SK-N-SH (cell line): ENCODE measurements at regions not wholly inside any gene's neighbourhood (a gene's known extent, or its start where the extent isn't known, plus 50 kb on each side); places are given as distances from the start of the nearest gene placed in this dataset.
A peak's percentile ranks its signal among the peaks of the same experiment; 100 is the strongest.

Source experiments
- CTCF ChIA-PET: fragments of 300-600, 350-600 bp; formaldehyde crosslinking; extraction: SDS; loops from one replicate; lab custom pipeline; 2021; lab: Yijun Ruan, JAX
- POLR2A ChIA-PET: fragments of 350-600 bp; sonication (Branson Sonifier 250); formaldehyde crosslinking; extraction: SDS; loops from one replicate; lab custom pipeline; 2020; ENCODE audit warnings: antibody characterized with exemption, inconsistent platforms; lab: Yijun Ruan, JAX
- DNase-seq: peaks from one replicate; pipeline ENCODE4 v3.0.0; 2012
- H2AFZ ChIP-seq: fragments of 200-600 bp; sonication (generic); 2 replicates; pipeline ENCODE4 v1.8.1; 2016; ENCODE audit warnings: antibody characterized with exemption, mild to moderate bottlenecking, low read depth
- H3F3A ChIP-seq: fragments of 200-600 bp; sonication (generic); replicated peaks from 2 replicates; pipeline ENCODE3; 2016; ENCODE audit warnings: antibody characterized with exemption, mild to moderate bottlenecking; ENCODE audit not compliant: insufficient read depth
- H3K27ac ChIP-seq, 2 experiments: fragments of 200-500 bp in 1 of 2; fragments of 200-600 bp in 1 of 2; sonication (Bioruptor generic) in 1 of 2; sonication (generic), shearing (Covaris generic) in 1 of 2; 2 replicates each; pipeline versions ENCODE4 v1.5.1 to v1.6.1; 2014 to 2016; ENCODE audit warnings: low read depth in 2 of 2, inconsistent platforms in 1 of 2, low read length in 1 of 2, mild to moderate bottlenecking in 1 of 2, mixed read lengths in 1 of 2
- H3K27me3 ChIP-seq: fragments of 200-600 bp; sonication (generic), shearing (Covaris generic); 2 replicates; pipeline ENCODE4 v1.6.1; 2016; ENCODE audit warnings: mixed run types; ENCODE audit not compliant: insufficient read depth
- H3K36me3 ChIP-seq, 2 experiments: fragments of 200-500 bp in 1 of 2; fragments of 200-600 bp in 1 of 2; sonication (Bioruptor generic) in 1 of 2; sonication (generic) in 1 of 2; replicated peaks in 1 of 2; 2 replicates each; pipeline versions ENCODE3 to v1.5.1; 2014 to 2016; ENCODE audit warnings: low read length in 1 of 2, mild to moderate bottlenecking in 1 of 2; ENCODE audit not compliant: insufficient read depth in 2 of 2, control insufficient read depth in 1 of 2
- H3K4me1 ChIP-seq, 2 experiments: fragments of 200-500 bp in 1 of 2; fragments of 200-600 bp in 1 of 2; sonication (Bioruptor generic) in 1 of 2; sonication (generic), shearing (Covaris generic) in 1 of 2; 2 replicates each; pipeline versions ENCODE4 v1.5.1 to v1.6.1; 2014 to 2016; ENCODE audit warnings: low read depth in 1 of 2, low read length in 1 of 2, mixed run types in 1 of 2; ENCODE audit not compliant: insufficient read depth in 2 of 2, control insufficient read depth in 1 of 2
- H3K4me2 ChIP-seq: fragments of 200-600 bp; sonication (generic), shearing (Covaris generic); 2 replicates; pipeline ENCODE4 v1.6.1; 2017; ENCODE audit warnings: mixed run types
- H3K4me3 ChIP-seq, 2 experiments: fragments of 200-500 bp in 1 of 2; fragments of 200-600 bp in 1 of 2; sonication (Bioruptor generic) in 1 of 2; sonication (generic), shearing (Covaris generic) in 1 of 2; 2 replicates each; pipeline versions ENCODE4 v1.5.1 to v1.8.1; 2014 to 2016; ENCODE audit warnings: low read depth in 2 of 2, inconsistent platforms in 1 of 2, low read length in 1 of 2, mild to moderate bottlenecking in 1 of 2, mixed read lengths in 1 of 2, moderate library complexity in 1 of 2
- H3K79me2 ChIP-seq: fragments of 200-600 bp; sonication (generic); 2 replicates; pipeline ENCODE4 v1.8.1; 2017; ENCODE audit warnings: mild to moderate bottlenecking; ENCODE audit not compliant: insufficient read depth
- H3K9ac ChIP-seq: fragments of 200-600 bp; sonication (generic); 2 replicates; pipeline ENCODE4 v1.6.1; 2017; ENCODE audit warnings: mixed run types
- H3K9me2 ChIP-seq: fragments of 200-600 bp; sonication (generic); 2 replicates; pipeline ENCODE4 v1.6.1; 2017; ENCODE audit warnings: mixed run types
- H3K9me3 ChIP-seq: fragments of 200-600 bp; sonication (generic); 2 replicates; pipeline ENCODE4 v1.6.1; 2017; ENCODE audit warnings: mixed run types, mild to moderate bottlenecking, moderate library complexity
- H4K20me1 ChIP-seq: fragments of 200-600 bp; sonication (generic); 2 replicates; pipeline ENCODE4 v1.6.1; 2017; ENCODE audit warnings: mild to moderate bottlenecking, mixed run types; ENCODE audit not compliant: insufficient read depth
- ELF1 ChIP-seq: IDR thresholded peaks from 2 replicates; pipeline ENCODE4 v1.4.0; 2012
- EP300 ChIP-seq, 2 experiments: IDR thresholded peaks; 2 replicates each; pipeline versions ENCODE4 v1.4.0 to v1.6.1; 2012; ENCODE audit warnings: borderline replicate concordance in 1 of 2, low read depth in 1 of 2, low read length in 1 of 2
- EZH2phosphoT487 ChIP-seq: fragments of 200-600 bp; sonication (generic); IDR thresholded peaks from 2 replicates; pipeline ENCODE4 v1.6.1; 2017; ENCODE audit warnings: low read depth, mixed run types, mild to moderate bottlenecking, antibody characterized with exemption, moderate library complexity, borderline replicate concordance
- FOSL2 ChIP-seq: IDR thresholded peaks from 2 replicates; pipeline ENCODE4 v1.4.0; 2012; ENCODE audit warnings: low read depth, mild to moderate bottlenecking, moderate library complexity, borderline replicate concordance
- FOXJ3 ChIP-seq: sonication (generic); formaldehyde crosslinking; IDR thresholded peaks from 2 replicates; pipeline ENCODE4 v1.5.1; 2020; ENCODE audit warnings: mild to moderate bottlenecking, missing genetic modification reagents
- FOXM1 ChIP-seq: IDR thresholded peaks from 2 replicates; pipeline ENCODE4 v1.4.0; 2012; ENCODE audit warnings: low read depth, mild to moderate bottlenecking
- GABPA ChIP-seq: IDR thresholded peaks from 2 replicates; pipeline ENCODE4 v1.4.0; 2012; ENCODE audit warnings: low read depth, mild to moderate bottlenecking
- GATA2 ChIP-seq: sonication (generic); formaldehyde crosslinking; IDR thresholded peaks from 2 replicates; pipeline ENCODE4 v1.5.0; 2020; ENCODE audit warnings: mild to moderate bottlenecking, missing genetic modification reagents
- JUND ChIP-seq: IDR thresholded peaks from 2 replicates; pipeline ENCODE4 v1.4.0; 2012
- MEF2A ChIP-seq: IDR thresholded peaks from 2 replicates; pipeline ENCODE4 v1.4.0; 2012; ENCODE audit warnings: low read depth, borderline replicate concordance
- MXI1 ChIP-seq: IDR thresholded peaks from 2 replicates; pipeline ENCODE4 v1.6.1; 2012; ENCODE audit warnings: mild to moderate bottlenecking, low read depth, low read length, improper control_type of control experiment
- NRF1 ChIP-seq: IDR thresholded peaks from 2 replicates; pipeline ENCODE4 v1.6.1; 2012; ENCODE audit warnings: low read depth, mild to moderate bottlenecking, low read length
- PBX3 ChIP-seq: IDR thresholded peaks from 2 replicates; pipeline ENCODE4; 2012
- POLR2AphosphoS5 ChIP-seq: IDR thresholded peaks from 2 replicates; pipeline ENCODE4 v1.6.1; 2012; ENCODE audit warnings: low read depth, low read length
- RXRA ChIP-seq: IDR thresholded peaks from 2 replicates; pipeline ENCODE4 v1.4.0; 2012; ENCODE audit warnings: low read depth, mild to moderate bottlenecking, borderline replicate concordance
- SIN3A ChIP-seq: IDR thresholded peaks from 2 replicates; pipeline ENCODE4 v1.6.1; 2012; ENCODE audit warnings: low read depth, mild to moderate bottlenecking, low read length, moderate library complexity, borderline replicate concordance
- SMC3 ChIP-seq: IDR thresholded peaks from 2 replicates; pipeline ENCODE4 v1.6.1; 2012; ENCODE audit warnings: low read depth, low read length, improper control_type of control experiment
- TAF1 ChIP-seq: IDR thresholded peaks from 2 replicates; pipeline ENCODE4 v1.6.1; 2012; ENCODE audit warnings: low read depth, mild to moderate bottlenecking, low read length, moderate library complexity, borderline replicate concordance
- TCF12 ChIP-seq: IDR thresholded peaks from 2 replicates; pipeline ENCODE4 v1.4.0; 2012
- USF1 ChIP-seq: IDR thresholded peaks from 2 replicates; pipeline ENCODE4 v1.4.0; 2012; ENCODE audit warnings: low read depth, borderline replicate concordance
- ZBTB33 ChIP-seq: IDR thresholded peaks from 2 replicates; pipeline ENCODE4 v1.4.0; 2012; ENCODE audit warnings: low read depth, borderline replicate concordance
- WGBS: methylation state at CpG from one replicate; pipeline ENCODE4 v1.1.6; 2017; ENCODE audit warnings: low lambda C conversion rate; 5-methylcytosine and 5-hydroxymethylcytosine counted together
- TF ChIP-seq, protein P1 (sequence below): fragments of 150-350 bp; IDR thresholded peaks from 2 replicates; pipeline ENCODE4 v1.6.1; 2016; ENCODE audit warnings: mild to moderate bottlenecking, low read depth, low read length
- TF ChIP-seq, protein P2 (sequence below): fragments of 150-350 bp; IDR thresholded peaks from 2 replicates; pipeline ENCODE4 v1.6.1; 2017; ENCODE audit warnings: antibody characterized with exemption, low read length, low read depth, borderline replicate concordance

GRCh38 chr5:109939116-109939682, 249.5 kb downstream of the MAN2A1 start:
- no peak overlapping the region for H3K4me2 ChIP-seq
- TF ChIP-seq GABPA (no peak), GATA2 (CRISPR knock-in tag) (no peak)
- TF ChIP-seq, all 33 proteins: peak for 0
- Histone ChIP-seq H3K4me1 (no peaks in the 10 kb centered on the region; a peak in 2 of 4 replicates), H3F3A (no peaks in the 10 kb centered on the region), H2AFZ (no peak overlapping the region), H3K9ac (no peak overlapping the region), H3K9me3 (no peaks in the 10 kb centered on the region), H4K20me1 (no peaks in the 10 kb centered on the region), H3K36me3 (no peaks in the 10 kb centered on the region), H3K79me2 (no peaks in the 10 kb centered on the region), H3K27ac (no peak overlapping the region), H3K27me3 (no peaks in the 10 kb centered on the region), H3K9me2 (no peaks in the 10 kb centered on the region), H3K4me3 (no peak overlapping the region)
- ChIA-PET CTCF (no interaction called here), POLR2A (no interaction called here)
- DNase-seq, result no peak
- 86% methylated on average over 3 of the region's 7 CpGs for whole genome bisulfite sequencing

DNA sequence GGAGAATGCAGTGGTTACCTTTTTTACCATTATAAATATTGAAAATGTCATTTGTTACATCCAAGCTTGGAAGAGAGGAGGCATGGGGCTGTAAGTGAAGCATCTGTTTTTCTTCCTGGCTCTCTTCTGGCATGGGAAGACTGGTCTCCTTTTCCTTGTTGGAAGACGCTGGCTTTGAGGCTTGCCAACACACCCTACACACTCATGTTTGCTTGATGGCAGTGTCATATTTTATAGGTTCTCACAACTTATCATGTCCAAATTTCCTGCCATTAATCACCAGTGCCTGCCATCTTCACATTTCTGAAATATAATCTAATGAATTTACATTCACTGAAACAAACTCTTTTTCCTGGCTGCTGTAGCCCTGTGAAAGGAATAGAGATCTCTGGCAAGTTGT, 252.9 kb downstream of the MAN2A1 start:
- CTCF ChIA-PET, result no interaction called here
- H3K4me3 ChIP-seq, result no peak overlapping the region
- H3K9me3 ChIP-seq, result no peaks in the 10 kb centered on the region
- 27% methylated on average over 1 of the region's 1 CpG for WGBS
- no peaks in the 10 kb centered on the region; a peak in 2 of 4 replicates for H3K4me1 ChIP-seq
- H3K4me2 ChIP-seq, result no peak overlapping the region
- H3K27ac ChIP-seq, result no peak overlapping the region; a peak in 1 of 4 replicates
- no peak for DNase-seq
- H3K27me3 ChIP-seq, result no peaks in the 10 kb centered on the region; the same call in 1 of the 2 replicates
- H3F3A ChIP-seq, result no peaks in the 10 kb centered on the region
- no peaks in the 10 kb centered on the region for H3K79me2 ChIP-seq
- no peaks in the 10 kb centered on the region for H3K9me2 ChIP-seq
- no peaks in the 10 kb centered on the region for H4K20me1 ChIP-seq
- H3K36me3 ChIP-seq, result no peaks in the 10 kb centered on the region
- no peak overlapping the region for H3K9ac ChIP-seq
- no peak overlapping the region for H2AFZ ChIP-seq
- POLR2A ChIA-PET, result no interaction called here
- TF ChIP-seq GABPA (no peak), POLR2AphosphoS5 (no peak), NRF1 (no peak), SMC3 (no peak), EP300 (IDR thresholded peaks at IDR 0.05; ENCODE audit: borderline replicate concordance in 1 of 2, low read depth in 1 of 2, low read length in 1 of 2) (peak; percentile 45 to 50), FOXM1 (no peak), TAF1 (no peak), FOXJ3 (CRISPR knock-in tag) (no peak), FOSL2 (no peak), SIN3A (0 out of 2 replicates have a peak, but pooled peaks have one; percentile 25), EZH2phosphoT487 (no peak), MXI1 (no peak), ZBTB33 (no peak), MEF2A (no peak), GATA2 (CRISPR knock-in tag) (no peak), PBX3 (peak; percentile 87), ELF1 (no peak), TCF12 (peak; percentile 79), JUND (peak; percentile 23; the same call in 1 of the 2 replicates), RXRA (0 out of 2 replicates have a peak, but pooled peaks have one; percentile 18), USF1 (no peak)
- TF ChIP-seq, protein P1, sequence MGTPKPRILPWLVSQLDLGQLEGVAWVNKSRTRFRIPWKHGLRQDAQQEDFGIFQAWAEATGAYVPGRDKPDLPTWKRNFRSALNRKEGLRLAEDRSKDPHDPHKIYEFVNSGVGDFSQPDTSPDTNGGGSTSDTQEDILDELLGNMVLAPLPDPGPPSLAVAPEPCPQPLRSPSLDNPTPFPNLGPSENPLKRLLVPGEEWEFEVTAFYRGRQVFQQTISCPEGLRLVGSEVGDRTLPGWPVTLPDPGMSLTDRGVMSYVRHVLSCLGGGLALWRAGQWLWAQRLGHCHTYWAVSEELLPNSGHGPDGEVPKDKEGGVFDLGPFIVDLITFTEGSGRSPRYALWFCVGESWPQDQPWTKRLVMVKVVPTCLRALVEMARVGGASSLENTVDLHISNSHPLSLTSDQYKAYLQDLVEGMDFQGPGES, result no peak
- TF ChIP-seq, protein P2, sequence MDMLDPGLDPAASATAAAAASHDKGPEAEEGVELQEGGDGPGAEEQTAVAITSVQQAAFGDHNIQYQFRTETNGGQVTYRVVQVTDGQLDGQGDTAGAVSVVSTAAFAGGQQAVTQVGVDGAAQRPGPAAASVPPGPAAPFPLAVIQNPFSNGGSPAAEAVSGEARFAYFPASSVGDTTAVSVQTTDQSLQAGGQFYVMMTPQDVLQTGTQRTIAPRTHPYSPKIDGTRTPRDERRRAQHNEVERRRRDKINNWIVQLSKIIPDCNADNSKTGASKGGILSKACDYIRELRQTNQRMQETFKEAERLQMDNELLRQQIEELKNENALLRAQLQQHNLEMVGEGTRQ, result no peak
